ENCODE measurements at regions not wholly inside any gene's neighbourhood (a gene's known extent, or its start where the extent isn't known, plus 50 kb on each side); places are given as distances from the start of the nearest gene placed in this dataset.

GRCh38 chr12:30345744-30346471 is 349.8 kb downstream of the IPO8 start:
- Mint-ChIP-seq H3K4me1 (no peaks in the 10 kb centered on the region), H3K36me3 (no peaks in the 10 kb centered on the region), H3K27ac (no peak overlapping the region), H3K9me3 (peaks cover 13 to 34% (median 19%) of the 10 kb centered on the region in 3 donors), H3K27me3 (no peaks in the 10 kb centered on the region), H3K4me3 (no peak overlapping the region)
- ATAC-seq (replicated peaks in 1 of 4) (no peak), DNase-seq (no peak)
- Histone ChIP-seq H3K36me3 (ENCODE audit: control insufficient read depth in 2 of 2, extremely low read depth in 1 of 2, insufficient read depth in 1 of 2, low read length in 1 of 2) (no peaks in the 10 kb centered on the region), H3K4me3 (ENCODE audit: control insufficient read depth in 1 of 2, extremely low read depth in 1 of 2, low read length in 1 of 2) (no peak overlapping the region), H3K9me3 (no peaks in the 10 kb centered on the region), H3K27me3 (replicated peaks in 1 of 2; ENCODE audit: control insufficient read depth in 2 of 2, extremely low read depth in 1 of 2, insufficient read depth in 2 of 2, low read length in 1 of 2) (peaks cover 0 to 2% of the 10 kb centered on the region in 2 experiments), H3K4me1 (ENCODE audit: control insufficient read depth in 1 of 2, extremely low read depth in 1 of 2, insufficient read depth in 2 of 2, low read length in 2 of 2) (no peaks in the 10 kb centered on the region), H3K27ac (ENCODE audit: low read length) (no peak overlapping the region)
- ChIA-PET CTCF (no interaction called here), POLR2A (no interaction called here)
- WGBS (ENCODE audit: insufficient coverage): 83% methylated on average over 1 of the region's 4 CpGs

GRCh38 chr12:30330565-30330964 is 365.1 kb downstream of the IPO8 start:
- Histone ChIP-seq H3K36me3 (ENCODE audit: control insufficient read depth in 2 of 2, extremely low read depth in 1 of 2, insufficient read depth in 1 of 2, low read length in 1 of 2) (no peaks in the 10 kb centered on the region), H3K4me3 (ENCODE audit: control insufficient read depth in 1 of 2, extremely low read depth in 1 of 2, low read length in 1 of 2) (no peak overlapping the region), H3K27me3 (replicated peaks in 1 of 2; ENCODE audit: control insufficient read depth in 2 of 2, extremely low read depth in 1 of 2, insufficient read depth in 2 of 2, low read length in 1 of 2) (peaks cover 0 to 4% of the 10 kb centered on the region in 2 experiments), H3K27ac (ENCODE audit: low read length) (no peak overlapping the region), H3K4me1 (ENCODE audit: control insufficient read depth in 1 of 2, extremely low read depth in 1 of 2, insufficient read depth in 2 of 2, low read length in 2 of 2) (no peaks in the 10 kb centered on the region), H3K9me3 (no peaks in the 10 kb centered on the region)
- DNase-seq (no peak), ATAC-seq (replicated peaks in 1 of 4) (no peak)
- Mint-ChIP-seq H3K27me3 (no peaks in the 10 kb centered on the region), H3K4me3 (no peak overlapping the region), H3K4me1 (no peaks in the 10 kb centered on the region), H3K9me3 (peaks cover 0 to 8% (median 7%) of the 10 kb centered on the region in 3 donors), H3K36me3 (no peaks in the 10 kb centered on the region), H3K27ac (no peak overlapping the region)
- ChIA-PET CTCF (no interaction called here), POLR2A (no interaction called here)

GRCh38 chr12:30329281-30329680 is 366.4 kb downstream of the IPO8 start:
- no peaks in the 10 kb centered on the region for H3K9me3 ChIP-seq
- H3K9me3 Mint-ChIP-seq: peaks cover 4 to 17% (median 6%) of the 10 kb centered on the region in 3 donors
- CTCF ChIA-PET: no interaction called here
- no peaks in the 10 kb centered on the region for H3K36me3 Mint-ChIP-seq
- POLR2A ChIA-PET: no interaction called here
- no peaks in the 10 kb centered on the region for H3K4me1 Mint-ChIP-seq
- DNase-seq (no peak), ATAC-seq (replicated peaks in 1 of 4) (no peak)
- no peak overlapping the region for H3K4me3 ChIP-seq (ENCODE audit: control insufficient read depth in 1 of 2, extremely low read depth in 1 of 2, low read length in 1 of 2)
- 90% methylated on average over 2 of the region's 2 CpGs for WGBS (ENCODE audit: insufficient coverage)
- no peak overlapping the region for H3K27ac Mint-ChIP-seq
- H3K27me3 Mint-ChIP-seq: no peaks in the 10 kb centered on the region
- H3K4me1 ChIP-seq (ENCODE audit: control insufficient read depth in 1 of 2, extremely low read depth in 1 of 2, insufficient read depth in 2 of 2, low read length in 2 of 2): no peaks in the 10 kb centered on the region
- peaks cover 0 to 4% of the 10 kb centered on the region in 2 experiments for H3K27me3 ChIP-seq (replicated peaks in 1 of 2; ENCODE audit: control insufficient read depth in 2 of 2, extremely low read depth in 1 of 2, insufficient read depth in 2 of 2, low read length in 1 of 2)
- no peak overlapping the region for H3K4me3 Mint-ChIP-seq
- H3K27ac ChIP-seq (ENCODE audit: low read length): no peak overlapping the region
- H3K36me3 ChIP-seq (ENCODE audit: control insufficient read depth in 2 of 2, extremely low read depth in 1 of 2, insufficient read depth in 1 of 2, low read length in 1 of 2): no peaks in the 10 kb centered on the region

GRCh38 chr12:30323008-30323407 is 372.7 kb downstream of the IPO8 start:
- Histone ChIP-seq H3K27ac (ENCODE audit: low read length) (no peak overlapping the region), H3K4me3 (ENCODE audit: control insufficient read depth in 1 of 2, extremely low read depth in 1 of 2, low read length in 1 of 2) (no peak overlapping the region), H3K36me3 (ENCODE audit: control insufficient read depth in 2 of 2, extremely low read depth in 1 of 2, insufficient read depth in 1 of 2, low read length in 1 of 2) (no peaks in the 10 kb centered on the region), H3K9me3 (no peaks in the 10 kb centered on the region), H3K4me1 (ENCODE audit: control insufficient read depth in 1 of 2, extremely low read depth in 1 of 2, insufficient read depth in 2 of 2, low read length in 2 of 2) (no peaks in the 10 kb centered on the region), H3K27me3 (replicated peaks in 1 of 2; ENCODE audit: control insufficient read depth in 2 of 2, extremely low read depth in 1 of 2, insufficient read depth in 2 of 2, low read length in 1 of 2) (peaks cover 0 to 3% of the 10 kb centered on the region in 2 experiments)
- H3K27ac Mint-ChIP-seq: no peak overlapping the region
- DNase-seq: no peak
- no peak overlapping the region for H3K4me3 Mint-ChIP-seq
- 83% methylated on average over 2 of the region's 4 CpGs for WGBS (ENCODE audit: insufficient coverage)
- H3K9me3 Mint-ChIP-seq: peaks cover 6 to 15% (median 13%) of the 10 kb centered on the region in 3 donors
- ChIA-PET CTCF (no interaction called here), POLR2A (no interaction called here)
- H3K27me3 Mint-ChIP-seq: no peaks in the 10 kb centered on the region
- no peak for ATAC-seq (replicated peaks in 1 of 4)
- no peaks in the 10 kb centered on the region for H3K4me1 Mint-ChIP-seq
- no peaks in the 10 kb centered on the region for H3K36me3 Mint-ChIP-seq

- no peak overlapping the region for H3K4me3 Mint-ChIP-seq
- no peaks in the 10 kb centered on the region for H3K27me3 Mint-ChIP-seq
Observed at GRCh38 chr12:30320561-30320960, 375.1 kb downstream of the IPO8 start.

GRCh38 chr12:30314506-30315100 is 381.1 kb downstream of the IPO8 start:
- Mint-ChIP-seq H3K27ac (no peak overlapping the region), H3K4me3 (no peak overlapping the region), H3K36me3 (no peaks in the 10 kb centered on the region), H3K27me3 (no peaks in the 10 kb centered on the region), H3K4me1 (no peaks in the 10 kb centered on the region), H3K9me3 (peaks cover 7 to 18% (median 17%) of the 10 kb centered on the region in 3 donors)
- ATAC-seq (replicated peaks in 1 of 4) (no peak), DNase-seq (no peak)
- Histone ChIP-seq H3K9me3 (no peaks in the 10 kb centered on the region), H3K27me3 (replicated peaks in 1 of 2; ENCODE audit: control insufficient read depth in 2 of 2, extremely low read depth in 1 of 2, insufficient read depth in 2 of 2, low read length in 1 of 2) (peaks cover 0 to 5% of the 10 kb centered on the region in 2 experiments), H3K4me1 (ENCODE audit: control insufficient read depth in 1 of 2, extremely low read depth in 1 of 2, insufficient read depth in 2 of 2, low read length in 2 of 2) (no peaks in the 10 kb centered on the region), H3K4me3 (ENCODE audit: control insufficient read depth in 1 of 2, extremely low read depth in 1 of 2, low read length in 1 of 2) (no peak overlapping the region), H3K36me3 (ENCODE audit: control insufficient read depth in 2 of 2, extremely low read depth in 1 of 2, insufficient read depth in 1 of 2, low read length in 1 of 2) (no peaks in the 10 kb centered on the region), H3K27ac (ENCODE audit: low read length) (no peak overlapping the region)
- ChIA-PET CTCF (no interaction called here), POLR2A (no interaction called here)
- WGBS (ENCODE audit: insufficient coverage): no CpG with 5 or more reads among the region's 5 CpGs

More at GRCh38 chr12:30320561-30320960, 375.1 kb downstream of the IPO8 start:
- no peaks in the 10 kb centered on the region for H3K9me3 ChIP-seq
- H3K4me1 ChIP-seq (ENCODE audit: control insufficient read depth in 1 of 2, extremely low read depth in 1 of 2, insufficient read depth in 2 of 2, low read length in 2 of 2): no peaks in the 10 kb centered on the region
- no peaks in the 10 kb centered on the region for H3K36me3 Mint-ChIP-seq
- peaks cover 6 to 15% (median 13%) of the 10 kb centered on the region in 3 donors for H3K9me3 Mint-ChIP-seq
- H3K4me3 ChIP-seq (ENCODE audit: control insufficient read depth in 1 of 2, extremely low read depth in 1 of 2, low read length in 1 of 2): no peak overlapping the region
- ChIA-PET POLR2A (no interaction called here), CTCF (no interaction called here)
- H3K27me3 ChIP-seq (replicated peaks in 1 of 2; ENCODE audit: control insufficient read depth in 2 of 2, extremely low read depth in 1 of 2, insufficient read depth in 2 of 2, low read length in 1 of 2): no peaks in the 10 kb centered on the region
- no peak overlapping the region for H3K27ac ChIP-seq (ENCODE audit: low read length)
- H3K36me3 ChIP-seq (ENCODE audit: control insufficient read depth in 2 of 2, extremely low read depth in 1 of 2, insufficient read depth in 1 of 2, low read length in 1 of 2): no peaks in the 10 kb centered on the region
- DNase-seq (no peak), ATAC-seq (replicated peaks in 1 of 4) (no peak)
- H3K27ac Mint-ChIP-seq: no peak overlapping the region
- H3K4me1 Mint-ChIP-seq: no peaks in the 10 kb centered on the region
- 98% methylated on average over 13 of the region's 13 CpGs for whole genome bisulfite sequencing (ENCODE audit: insufficient coverage)

Measured in T-cell (primary cell).